SU-DHL-6 (cell line): ENCODE measurements at regions not wholly inside any gene's neighbourhood (a gene's known extent, or its start where the extent isn't known, plus 50 kb on each side); places are given as distances from the start of the nearest gene placed in this dataset.

Experiments
- H2AFZ ChIP-seq: fragments of 200-600 bp; sonication (generic); 2 replicates; pipeline ENCODE4 v1.6.1; 2014; ENCODE audit warnings: low read depth, mild to moderate bottlenecking, moderate library complexity, mixed read lengths, antibody characterized with exemption, low read length; ENCODE audit not compliant: severe bottlenecking
- H3F3A ChIP-seq: fragments of 200-600 bp; shearing (Covaris generic); 2 replicates; pipeline ENCODE4 v1.6.0; 2016; ENCODE audit warnings: antibody characterized with exemption, mild to moderate bottlenecking; ENCODE audit not compliant: insufficient read depth
- H3K27ac ChIP-seq: fragments of 200-600 bp; sonication (generic); 2 replicates; pipeline ENCODE4 v1.5.1; 2016; ENCODE audit warnings: low read depth, mild to moderate bottlenecking, low read length, moderate library complexity, mixed read lengths
- H3K27me3 ChIP-seq: fragments of 200-600 bp; sonication (generic), shearing (Covaris generic); 2 replicates; pipeline ENCODE4 v1.6.0; 2014; ENCODE audit warnings: mild to moderate bottlenecking, low read length
- H3K36me3 ChIP-seq: fragments of 200-600 bp; sonication (generic); 2 replicates; pipeline ENCODE4 v1.6.1; 2014; ENCODE audit warnings: mild to moderate bottlenecking, low read length, mixed read lengths
- H3K4me2 ChIP-seq: fragments of 300-600, 200-600 bp; shearing (Covaris generic), sonication (generic); 2 replicates; pipeline ENCODE4 v1.6.0; 2014; ENCODE audit warnings: low read length, low read depth, mild to moderate bottlenecking; ENCODE audit not compliant: poor library complexity, severe bottlenecking
- H3K4me3 ChIP-seq: fragments of 200-600 bp; sonication (generic); 2 replicates; pipeline ENCODE4 v1.5.1; 2014; ENCODE audit warnings: antibody characterized with exemption, low read length, mild to moderate bottlenecking, mixed read lengths; ENCODE audit not compliant: insufficient read depth, poor library complexity, severe bottlenecking
- H3K79me2 ChIP-seq: fragments of 200-600 bp; sonication (generic); 2 replicates; pipeline ENCODE4 v1.6.1; 2014; ENCODE audit warnings: mild to moderate bottlenecking, low read length, moderate library complexity; ENCODE audit not compliant: insufficient read depth
- H3K9ac ChIP-seq: fragments of 200-600 bp; sonication (generic); 2 replicates; pipeline ENCODE4 v1.7.0; 2014; ENCODE audit warnings: mild to moderate bottlenecking, low read length
- H3K9me2 ChIP-seq: fragments of 200-600 bp; sonication (generic); replicated peaks from 2 replicates; pipeline ENCODE4 v1.6.1; 2014; ENCODE audit warnings: low read length; ENCODE audit not compliant: insufficient read depth
- H3K9me3 ChIP-seq: fragments of 200-600 bp; sonication (generic); 2 replicates; pipeline ENCODE4 v1.6.1; 2014; ENCODE audit warnings: low read length, mixed read lengths; ENCODE audit not compliant: insufficient read depth
- H4K20me1 ChIP-seq: fragments of 200-600 bp; sonication (generic); 2 replicates; pipeline ENCODE4 v1.6.1; 2014; ENCODE audit warnings: low read depth, mild to moderate bottlenecking, antibody characterized with exemption, low read length, moderate library complexity, mixed read lengths
- CTCF ChIP-seq: fragments of 200-600 bp; sonication (generic); IDR thresholded peaks from one replicate; pipeline ENCODE4 v1.5.1; 2017; ENCODE audit warnings: antibody characterized with exemption, mild to moderate bottlenecking, low read length, moderate library complexity; ENCODE audit not compliant: insufficient read depth, poor library complexity, severe bottlenecking
- EZH2phosphoT487 ChIP-seq: fragments of 200-600 bp; sonication (generic), shearing (Covaris generic); conservative IDR thresholded peaks from 2 replicates; pipeline ENCODE4 v1.6.1; 2018; ENCODE audit warnings: mild to moderate bottlenecking, antibody characterized with exemption, low read length, moderate library complexity, mixed read lengths

GRCh38 chr18:28331551-28331950 is 154.6 kb upstream of the CDH2 start:
- Histone ChIP-seq H3K79me2 (no peaks in the 10 kb centered on the region), H4K20me1 (no peaks in the 10 kb centered on the region), H3K27ac (no peak overlapping the region), H3K9me3 (no peaks in the 10 kb centered on the region), H3F3A (no peaks in the 10 kb centered on the region), H3K4me2 (no peak overlapping the region), H3K9me2 (no peaks in the 10 kb centered on the region), H3K4me3 (no peak overlapping the region), H3K27me3 (no peaks in the 10 kb centered on the region), H3K36me3 (no peaks in the 10 kb centered on the region), H3K9ac (no peak overlapping the region), H2AFZ (no peak overlapping the region)
- TF ChIP-seq EZH2phosphoT487 (no peak), CTCF (no peak)

DNA sequence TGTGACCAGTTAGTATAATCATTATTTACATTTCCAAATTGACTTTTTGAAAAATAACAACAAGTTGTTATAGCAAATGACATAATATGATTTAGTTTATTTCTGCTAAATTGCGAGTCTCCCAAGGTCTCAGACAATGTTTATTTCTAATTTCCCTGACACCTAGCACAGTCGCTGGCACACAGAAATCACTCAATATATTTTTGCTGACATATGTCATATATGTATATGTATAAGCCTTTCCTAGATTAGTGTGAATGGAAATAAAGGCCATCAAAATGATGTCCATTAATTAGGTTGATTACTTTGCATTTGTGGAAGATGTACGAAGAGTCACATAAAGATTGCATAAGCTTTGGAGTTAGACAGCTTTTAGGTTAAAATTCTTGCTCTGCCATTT is 136.7 kb upstream of the CDH2 start:
- Histone ChIP-seq H3K27me3 (no peaks in the 10 kb centered on the region), H3F3A (no peaks in the 10 kb centered on the region), H3K4me2 (no peak overlapping the region), H3K9ac (no peak overlapping the region), H2AFZ (no peak overlapping the region), H3K4me3 (no peak overlapping the region), H3K9me2 (no peaks in the 10 kb centered on the region), H4K20me1 (no peaks in the 10 kb centered on the region), H3K79me2 (no peaks in the 10 kb centered on the region), H3K9me3 (no peaks in the 10 kb centered on the region; the same call in 1 of the 2 replicates), H3K27ac (no peak overlapping the region), H3K36me3 (no peaks in the 10 kb centered on the region)
- TF ChIP-seq CTCF (no peak), EZH2phosphoT487 (no peak)

- H3K79me2 ChIP-seq: no peaks in the 10 kb centered on the region
- no peaks in the 10 kb centered on the region for H3K9me2 ChIP-seq
- no peak overlapping the region for H2AFZ ChIP-seq
- no peak overlapping the region for H3K4me2 ChIP-seq
- no peaks in the 10 kb centered on the region for H3K27me3 ChIP-seq
- no peak overlapping the region for H3K27ac ChIP-seq
- no peak overlapping the region for H3K4me3 ChIP-seq
- no peaks in the 10 kb centered on the region for H4K20me1 ChIP-seq
- H3K9ac ChIP-seq: no peak overlapping the region
- no peak for TF ChIP-seq CTCF
- TF ChIP-seq EZH2phosphoT487: no peak
- H3K36me3 ChIP-seq: no peaks in the 10 kb centered on the region
- H3F3A ChIP-seq: no peaks in the 10 kb centered on the region
- no peaks in the 10 kb centered on the region for H3K9me3 ChIP-seq
Observed at GRCh38 chr18:28288784-28289183, 111.9 kb upstream of the CDH2 start.

DNA sequence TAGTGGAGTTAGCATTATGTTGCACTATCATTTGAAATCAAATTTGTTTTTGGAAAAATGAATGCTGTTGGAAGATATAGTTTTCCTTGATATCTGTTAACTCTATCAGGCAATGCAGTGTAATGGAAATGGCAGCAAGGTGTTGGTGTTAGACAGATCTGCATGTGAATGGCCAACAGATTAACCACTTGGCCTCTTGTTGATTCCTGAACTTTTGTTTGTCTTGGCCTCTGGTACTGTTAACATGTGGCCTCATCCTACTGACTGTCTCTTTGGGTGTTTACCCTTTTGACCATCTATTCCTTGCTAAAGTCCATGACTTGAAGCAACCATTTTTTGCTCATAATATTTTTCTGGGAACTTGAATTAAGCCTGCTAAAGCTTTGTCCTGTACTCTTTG is 110.2 kb upstream of the CDH2 start:
- H3K9ac ChIP-seq: no peak overlapping the region
- H3K36me3 ChIP-seq: no peaks in the 10 kb centered on the region
- no peak overlapping the region for H3K27ac ChIP-seq
- no peak overlapping the region for H2AFZ ChIP-seq
- H3K9me3 ChIP-seq: no peaks in the 10 kb centered on the region
- no peak overlapping the region for H3K4me3 ChIP-seq
- H3K27me3 ChIP-seq: no peaks in the 10 kb centered on the region
- H3F3A ChIP-seq: no peaks in the 10 kb centered on the region
- H3K79me2 ChIP-seq: no peaks in the 10 kb centered on the region
- H3K9me2 ChIP-seq: no peaks in the 10 kb centered on the region
- no peaks in the 10 kb centered on the region for H4K20me1 ChIP-seq
- TF ChIP-seq CTCF (no peak), EZH2phosphoT487 (no peak)
- H3K4me2 ChIP-seq: no peak overlapping the region
